ENCODE measurements at regions not wholly inside any gene's neighbourhood (a gene's known extent, or its start where the extent isn't known, plus 50 kb on each side); places are given as distances from the start of the nearest gene placed in this dataset.

DNA sequence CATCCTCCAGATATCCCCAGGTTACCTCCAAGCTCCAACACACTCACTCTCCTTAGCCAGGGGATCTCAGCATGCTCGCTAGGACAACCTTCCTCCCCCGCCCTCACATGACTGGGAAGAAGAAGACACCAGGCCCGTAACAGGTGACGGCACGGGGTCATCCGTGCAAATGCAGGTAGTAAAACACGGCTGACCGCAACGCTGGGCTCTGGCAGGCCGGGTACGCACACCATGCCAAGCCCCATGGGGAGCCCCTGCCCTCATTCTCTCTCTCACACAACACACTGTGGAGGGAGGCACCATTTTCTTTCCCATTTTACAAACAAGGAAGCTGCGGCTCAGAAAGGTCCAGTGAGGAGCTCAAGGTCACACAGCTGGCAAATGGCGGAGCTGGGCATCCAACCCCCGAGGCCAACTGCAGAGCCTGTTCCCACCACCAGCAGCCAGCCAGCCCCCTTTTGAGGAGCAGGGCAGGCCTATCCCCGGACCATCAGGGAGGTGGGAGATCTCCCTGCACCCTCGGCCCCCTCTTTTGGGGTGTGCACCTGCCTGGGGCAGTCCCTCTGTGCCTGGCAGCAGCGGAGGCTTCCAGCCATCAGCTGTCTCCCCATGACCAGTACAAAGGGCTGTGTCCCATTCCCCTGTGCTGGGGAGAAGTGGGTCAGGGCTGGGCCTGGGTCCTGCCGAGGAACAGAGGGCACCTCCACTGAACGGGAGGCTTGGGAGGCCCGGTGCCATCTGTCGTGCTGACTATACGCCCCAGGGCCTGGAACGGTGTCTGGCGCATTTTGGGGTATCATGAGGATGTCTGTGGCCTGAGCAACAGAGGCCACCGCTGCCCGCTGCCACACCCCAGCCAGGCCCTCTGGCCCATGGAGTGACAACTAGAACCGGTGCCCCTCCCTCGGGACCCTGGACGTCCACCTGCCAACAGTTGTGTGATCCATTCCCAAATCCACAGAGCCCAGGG lies 280.9 kb downstream of the CTTN start:
- TF ChIP-seq, protein P1, sequence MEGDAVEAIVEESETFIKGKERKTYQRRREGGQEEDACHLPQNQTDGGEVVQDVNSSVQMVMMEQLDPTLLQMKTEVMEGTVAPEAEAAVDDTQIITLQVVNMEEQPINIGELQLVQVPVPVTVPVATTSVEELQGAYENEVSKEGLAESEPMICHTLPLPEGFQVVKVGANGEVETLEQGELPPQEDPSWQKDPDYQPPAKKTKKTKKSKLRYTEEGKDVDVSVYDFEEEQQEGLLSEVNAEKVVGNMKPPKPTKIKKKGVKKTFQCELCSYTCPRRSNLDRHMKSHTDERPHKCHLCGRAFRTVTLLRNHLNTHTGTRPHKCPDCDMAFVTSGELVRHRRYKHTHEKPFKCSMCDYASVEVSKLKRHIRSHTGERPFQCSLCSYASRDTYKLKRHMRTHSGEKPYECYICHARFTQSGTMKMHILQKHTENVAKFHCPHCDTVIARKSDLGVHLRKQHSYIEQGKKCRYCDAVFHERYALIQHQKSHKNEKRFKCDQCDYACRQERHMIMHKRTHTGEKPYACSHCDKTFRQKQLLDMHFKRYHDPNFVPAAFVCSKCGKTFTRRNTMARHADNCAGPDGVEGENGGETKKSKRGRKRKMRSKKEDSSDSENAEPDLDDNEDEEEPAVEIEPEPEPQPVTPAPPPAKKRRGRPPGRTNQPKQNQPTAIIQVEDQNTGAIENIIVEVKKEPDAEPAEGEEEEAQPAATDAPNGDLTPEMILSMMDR (IDR thresholded peaks at IDR 0.05; ENCODE audit: low read depth, low read length): no peak
- H3K4me3 ChIP-seq (replicated peaks in 1 of 2; ENCODE audit: low read depth in 2 of 2, low read length in 2 of 2): no peak overlapping the region
- DNase-seq (ENCODE audit: low read depth in 2 of 2): no peak

DNA sequence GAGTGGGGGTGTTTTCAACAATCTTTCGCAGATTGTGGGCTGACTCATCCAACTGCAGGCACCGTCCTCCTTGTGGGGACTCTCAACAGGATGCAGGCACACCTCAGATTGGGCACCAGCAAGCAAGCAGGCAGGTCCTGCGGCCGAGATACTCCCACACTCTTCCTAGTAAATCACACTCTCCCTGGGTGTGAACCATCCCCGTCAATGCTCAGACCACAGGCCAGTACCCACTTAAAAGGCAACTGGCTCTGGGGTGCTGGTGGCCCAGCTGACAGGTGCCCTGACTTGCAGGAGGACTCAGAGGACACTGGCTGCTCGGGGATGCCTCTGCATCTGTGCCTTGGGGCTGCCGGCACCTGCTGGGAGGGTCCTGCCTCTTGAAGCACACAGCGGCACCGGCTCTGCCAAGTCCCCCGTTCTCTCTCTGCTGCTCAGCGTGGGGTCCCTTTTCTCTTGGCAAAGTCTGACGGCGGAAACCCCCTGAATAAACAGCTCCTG lies 282.5 kb downstream of the CTTN start:
- H3K4me3 ChIP-seq (replicated peaks in 1 of 2; ENCODE audit: low read depth in 2 of 2, low read length in 2 of 2): no peak overlapping the region
- DNase-seq (ENCODE audit: low read depth in 2 of 2): no peak
- TF ChIP-seq, protein P1 (IDR thresholded peaks at IDR 0.05; ENCODE audit: low read depth, low read length): no peak

DNA sequence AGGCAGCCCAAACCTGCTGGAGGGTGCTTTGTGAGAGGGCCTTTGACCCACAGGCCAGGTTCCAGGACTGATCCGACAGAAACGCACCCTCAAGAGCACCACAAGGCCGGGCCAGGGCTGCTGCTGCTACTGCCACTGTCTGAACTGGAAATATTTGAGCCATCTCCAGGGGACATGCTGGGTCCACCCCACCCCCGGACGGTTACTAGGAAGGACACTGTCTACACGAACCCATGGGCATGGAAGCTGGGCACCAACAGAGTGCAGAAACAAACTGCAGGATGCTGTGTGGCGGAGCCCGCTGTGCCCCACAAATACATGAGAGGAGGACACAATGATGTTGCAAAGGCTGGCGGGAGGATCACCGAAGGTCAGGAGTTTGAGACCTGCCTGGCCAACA lies 283.7 kb downstream of the CTTN start:
- H3K4me3 ChIP-seq (replicated peaks in 1 of 2; ENCODE audit: low read depth in 2 of 2, low read length in 2 of 2): no peak overlapping the region
- no peak for DNase-seq (ENCODE audit: low read depth in 2 of 2)
- TF ChIP-seq, protein P1 (IDR thresholded peaks at IDR 0.05; ENCODE audit: low read depth, low read length): no peak

DNA sequence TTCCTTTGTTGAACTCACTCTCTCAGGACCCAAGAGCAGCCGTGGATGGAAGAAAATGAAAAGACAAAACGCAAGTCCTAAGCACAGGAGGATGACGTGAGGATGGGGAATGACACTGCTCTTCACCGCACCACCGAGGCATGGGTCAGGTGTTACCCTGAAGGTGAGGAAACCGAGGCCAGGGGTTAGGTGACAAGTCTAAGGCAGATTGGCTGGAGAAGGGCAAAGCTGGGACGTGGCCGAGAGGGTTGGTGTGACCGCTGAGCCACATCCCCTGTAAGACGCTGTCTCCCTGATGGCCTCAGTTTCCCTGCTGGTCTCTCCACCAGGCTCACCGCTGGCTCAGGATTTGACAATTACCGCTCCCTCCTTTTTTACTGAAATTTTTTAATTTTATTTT lies 284.4 kb downstream of the CTTN start:
- TF ChIP-seq, protein P1 (IDR thresholded peaks at IDR 0.05; ENCODE audit: low read depth, low read length): no peak
- H3K4me3 ChIP-seq (replicated peaks in 1 of 2; ENCODE audit: low read depth in 2 of 2, low read length in 2 of 2): no peak overlapping the region
- no peak for DNase-seq (ENCODE audit: low read depth in 2 of 2)

DNA sequence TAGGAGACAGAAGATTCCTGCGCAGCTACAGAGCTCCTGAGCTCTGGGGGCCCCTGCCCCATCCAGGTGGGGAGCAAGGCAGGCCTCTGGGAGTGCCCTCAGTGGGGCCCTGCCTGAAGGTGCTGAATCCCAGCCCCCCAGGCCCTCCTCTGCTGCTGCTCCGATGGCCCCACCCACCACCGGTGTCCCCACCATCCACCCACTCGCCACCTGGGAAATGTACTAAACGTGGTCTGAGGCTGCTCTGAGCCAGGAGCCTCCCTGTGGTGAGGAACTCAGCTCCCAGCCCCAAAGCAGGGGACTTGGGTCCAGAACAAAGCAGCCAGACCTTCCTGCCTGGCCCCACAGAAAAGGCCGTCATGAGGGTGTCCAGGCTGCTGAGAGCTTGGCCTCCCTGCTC lies 289.4 kb downstream of the CTTN start:
- TF ChIP-seq, protein P1 (IDR thresholded peaks at IDR 0.05; ENCODE audit: low read depth, low read length): no peak
- no peak overlapping the region for H3K4me3 ChIP-seq (replicated peaks in 1 of 2; ENCODE audit: low read depth in 2 of 2, low read length in 2 of 2)
- DNase-seq (ENCODE audit: low read depth in 2 of 2): no peak

DNA sequence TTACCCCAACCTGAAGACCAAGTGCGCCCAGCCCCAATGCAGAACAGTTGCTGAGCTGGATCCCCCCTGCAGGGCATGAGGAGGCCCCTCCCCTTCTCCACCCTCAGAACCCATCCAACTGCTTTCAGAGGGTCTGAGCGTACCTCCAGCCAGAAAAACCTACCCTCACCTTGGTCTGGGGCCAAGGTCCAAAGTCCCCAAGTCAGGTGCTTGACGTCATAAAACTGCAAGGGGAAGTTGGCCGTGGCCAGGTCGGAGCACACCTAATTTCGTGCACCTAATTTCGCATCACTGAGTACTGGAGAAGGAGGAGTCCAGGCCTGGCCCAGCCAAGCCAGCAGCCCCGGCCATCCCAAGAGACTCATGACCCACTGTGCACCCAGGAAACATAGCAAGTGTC lies 289.8 kb downstream of the CTTN start:
- H3K4me3 ChIP-seq (replicated peaks in 1 of 2; ENCODE audit: low read depth in 2 of 2, low read length in 2 of 2): no peak overlapping the region
- no peak for DNase-seq (ENCODE audit: low read depth in 2 of 2)
- TF ChIP-seq, protein P1 (IDR thresholded peaks at IDR 0.05; ENCODE audit: low read depth, low read length): no peak

All from cardiac fibroblast (primary cell).